T follicular helper cell (primary cell): ENCODE measurements at regions not wholly inside any gene's neighbourhood (a gene's known extent, or its start where the extent isn't known, plus 50 kb on each side); places are given as distances from the start of the nearest gene placed in this dataset.

Source experiments
- DNase-seq: peaks from one replicate; pipeline ENCODE4 v3.0.0-alpha.2; 2020; ENCODE audit warnings: low read depth

GRCh38 chr12:107225635-107226034 lies 132.3 kb upstream of the CRY1 start:
- no peak for DNase-seq

GRCh38 chr12:107226126-107226525 lies 132.8 kb upstream of the CRY1 start:
- no peak for DNase-seq

DNA sequence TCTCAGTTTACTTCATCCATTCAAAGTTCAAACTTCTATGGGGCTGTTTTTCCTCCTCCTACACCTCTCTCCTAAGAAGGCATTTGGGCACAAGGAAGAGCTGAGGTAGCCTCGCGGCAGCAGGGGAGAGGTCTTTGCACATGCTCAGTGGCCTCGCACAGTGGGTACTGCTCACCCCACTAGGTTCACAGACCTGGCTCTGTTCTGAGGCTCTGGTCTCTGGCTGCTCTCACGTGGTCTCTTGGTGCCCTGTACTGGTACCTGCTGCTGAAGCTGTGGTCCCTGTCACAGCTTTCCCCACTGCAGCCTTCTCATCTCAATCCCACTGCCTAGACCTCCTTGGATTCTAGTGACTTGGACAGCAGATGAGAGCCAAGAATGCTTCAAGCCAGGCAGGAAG lies 134.7 kb upstream of the CRY1 start:
- no peak for DNase-seq

- no peak for DNase-seq
Observed at GRCh38 chr12:107229827-107230226, 136.5 kb upstream of the CRY1 start.

- no peak for DNase-seq
Observed at GRCh38 chr12:107231303-107231702, 138.0 kb upstream of the CRY1 start.

GRCh38 chr12:107233551-107233950 lies 140.2 kb upstream of the CRY1 start:
- DNase-seq, result no peak

DNA sequence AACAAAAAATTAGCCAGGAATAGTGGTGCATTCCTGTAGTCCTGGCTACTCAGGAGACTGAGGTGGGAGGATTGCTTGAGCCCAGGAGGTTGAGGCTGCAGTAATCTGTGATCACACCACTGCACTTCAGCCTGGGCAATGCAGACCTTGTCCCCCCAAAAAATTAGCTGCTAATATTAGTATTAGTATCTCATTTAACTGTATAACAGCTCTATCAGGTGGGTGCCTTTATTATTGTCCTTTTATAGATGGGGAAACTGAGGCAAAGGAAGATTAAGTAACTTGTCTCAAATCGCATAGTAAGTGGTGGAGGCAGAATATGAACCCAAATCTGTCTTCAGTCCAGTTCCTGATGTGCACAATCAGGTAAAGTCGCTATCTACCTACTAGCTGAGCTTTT lies 142.3 kb upstream of the CRY1 start:
- no peak for DNase-seq

GRCh38 chr12:107236824-107237511 lies 143.6 kb upstream of the CRY1 start:
- no peak for DNase-seq

- DNase-seq, result no peak
Observed at GRCh38 chr12:107238296-107238695, 144.9 kb upstream of the CRY1 start.

DNA sequence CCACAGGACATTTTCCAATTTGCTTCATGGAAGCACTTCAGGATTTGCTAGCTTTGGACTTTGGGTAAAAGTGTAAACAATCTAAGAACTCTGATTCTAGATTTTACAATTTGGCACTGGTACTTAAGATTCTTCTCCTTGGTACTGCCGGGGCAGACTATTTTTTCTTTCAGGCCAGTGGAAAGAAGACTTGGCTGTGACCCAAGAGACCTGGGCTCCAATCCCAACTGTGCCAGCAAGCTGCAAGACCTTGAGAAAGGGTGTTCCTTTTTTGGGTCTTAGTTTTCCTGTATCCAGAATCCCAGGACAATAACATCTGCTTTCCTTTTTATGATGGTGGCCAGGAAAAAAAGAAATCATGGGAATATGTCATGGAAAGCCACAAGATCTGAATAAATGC lies 148.1 kb upstream of the CRY1 start:
- DNase-seq, result no peak

GRCh38 chr12:107242189-107242588 lies 148.8 kb upstream of the CRY1 start:
- no peak for DNase-seq

- DNase-seq, result no peak
Observed at GRCh38 chr12:107243341-107243740, 150.0 kb upstream of the CRY1 start.

GRCh38 chr12:107244584-107244983 lies 151.2 kb upstream of the CRY1 start:
- no peak for DNase-seq

- DNase-seq, result no peak
Observed at GRCh38 chr12:107247650-107248049, 154.3 kb upstream of the CRY1 start.

DNA sequence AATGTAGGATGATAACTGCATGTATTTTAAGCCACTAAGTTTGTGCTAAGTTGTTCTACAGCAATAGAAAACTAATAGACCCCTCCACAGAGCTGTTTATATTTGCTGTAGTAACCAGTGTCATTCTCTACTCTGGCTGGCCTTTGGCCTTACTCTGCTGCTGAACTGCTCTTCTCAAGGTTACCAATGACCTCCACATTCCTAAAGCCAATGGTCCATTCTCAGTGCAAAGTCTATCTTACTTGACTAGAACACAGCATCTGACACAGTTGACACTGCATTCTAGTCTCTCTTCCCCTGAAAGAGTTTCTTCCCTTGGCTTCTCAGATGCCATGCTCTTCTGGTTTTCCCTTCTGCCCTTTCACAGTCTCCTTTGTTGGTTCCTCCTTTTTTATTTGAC lies 154.8 kb upstream of the CRY1 start:
- no peak for DNase-seq

GRCh38 chr12:107251288-107251687 lies 157.9 kb upstream of the CRY1 start:
- no peak for DNase-seq

- DNase-seq, result no peak
Observed at GRCh38 chr12:107253361-107253760, 160.0 kb upstream of the CRY1 start.

GRCh38 chr12:107254258-107254856 lies 161.0 kb upstream of the CRY1 start:
- no peak for DNase-seq

DNA sequence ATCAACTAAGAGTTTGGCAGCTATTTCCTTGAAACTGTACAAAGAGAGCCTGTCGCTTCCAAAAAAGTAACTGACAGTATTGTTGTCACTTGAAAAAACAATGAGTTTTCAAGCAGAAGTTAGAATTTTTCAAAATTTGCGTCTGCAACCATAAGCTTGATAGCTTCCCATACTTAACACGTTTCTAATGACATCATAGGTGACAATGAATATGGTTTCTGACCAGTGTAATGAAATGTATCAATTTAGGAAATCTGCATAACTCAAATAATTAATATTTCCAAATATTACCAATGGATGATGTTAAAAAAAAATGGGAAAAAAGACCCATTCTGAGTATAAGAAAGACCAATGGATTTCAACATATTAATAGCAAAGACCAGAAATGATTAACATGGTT lies 165.4 kb upstream of the CRY1 start:
- DNase-seq, result no peak

DNA sequence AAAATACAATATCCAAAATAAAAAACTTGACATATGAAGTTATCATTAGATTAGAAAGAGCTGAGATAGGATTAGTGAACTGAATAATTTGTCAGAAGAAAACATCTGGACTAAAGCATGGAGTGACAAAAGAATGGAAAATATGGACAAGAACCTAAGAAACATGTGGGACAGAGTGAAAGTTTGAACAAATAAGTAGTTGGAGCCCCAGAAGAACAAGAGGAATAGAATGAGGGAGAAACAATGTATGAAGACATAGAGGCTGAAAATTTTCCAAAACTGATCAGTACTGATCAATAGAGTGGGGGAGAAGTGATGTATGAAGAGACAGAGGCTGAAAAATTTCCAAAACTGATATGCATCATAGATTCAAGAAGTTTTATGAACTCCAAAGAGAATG lies 170.6 kb upstream of the CRY1 start:
- DNase-seq, result no peak

- no peak for DNase-seq
Observed at GRCh38 chr12:107264667-107265066, 171.3 kb upstream of the CRY1 start.

DNA sequence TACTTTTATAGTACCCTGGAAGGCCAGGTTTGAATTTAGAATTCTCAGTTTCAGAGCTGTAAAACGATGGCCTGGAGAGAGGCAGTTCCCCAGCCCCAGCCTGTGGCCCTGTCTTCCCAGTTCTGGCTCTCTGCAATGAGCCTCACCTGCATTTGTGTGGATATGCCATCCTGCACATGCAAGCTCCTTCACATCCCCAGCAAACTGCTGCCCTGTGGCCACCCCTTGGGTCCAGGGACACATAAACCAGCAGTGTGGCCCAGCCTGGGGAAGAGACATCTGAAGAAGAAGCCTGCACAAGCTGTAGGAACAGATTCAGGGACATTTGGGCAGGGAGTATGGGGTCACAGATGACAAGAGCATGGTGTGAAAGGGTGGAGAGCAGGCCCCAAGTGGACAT lies 174.3 kb upstream of the CRY1 start:
- DNase-seq, result no peak

GRCh38 chr12:107271523-107271922 lies 178.2 kb upstream of the CRY1 start:
- DNase-seq, result no peak

- no peak for DNase-seq
Observed at GRCh38 chr12:107275530-107275929, 182.2 kb upstream of the CRY1 start.
